ENCODE measurements at regions not wholly inside any gene's neighbourhood (a gene's known extent, or its start where the extent isn't known, plus 50 kb on each side); places are given as distances from the start of the nearest gene placed in this dataset.

GRCh38 chr3:90145094-90145860, 1037.9 kb downstream of the EPHA3 start:
- TF ChIP-seq YY1 (IDR thresholded peaks at IDR 0.05) (no peak), HNF4G (IDR thresholded peaks at IDR 0.05) (no peak), HNF4A (conservative IDR thresholded peaks at IDR 0.05) (no peak), MAX (IDR thresholded peaks at IDR 0.05) (no peak), CTCF (IDR thresholded peaks at IDR 0.05; ENCODE audit: low read depth, low read length, missing input control) (no peak), RXRA (IDR thresholded peaks at IDR 0.05) (no peak), REST (IDR thresholded peaks at IDR 0.05) (no peak), TAF1 (conservative IDR thresholded peaks at IDR 0.05) (no peak), NR2F2 (IDR thresholded peaks at IDR 0.05) (no peak)
- no peak overlapping the region for H3K9ac ChIP-seq (ENCODE audit: low read depth in 1 of 2, low read length in 2 of 2)
- no peak overlapping the region for H3K4me3 ChIP-seq (ENCODE audit: low read depth in 1 of 3, low read length in 3 of 3)
- no peak overlapping the region for H3K27ac ChIP-seq (ENCODE audit: low read depth in 1 of 2, low read length in 2 of 2)
- H3K27me3 ChIP-seq (ENCODE audit: control insufficient read depth in 4 of 4, insufficient read depth in 4 of 4, low read length in 3 of 4) = no peaks in the 10 kb centered on the region
- no peaks in the 10 kb centered on the region for H3K4me1 ChIP-seq (ENCODE audit: control insufficient read depth in 4 of 4, insufficient read depth in 4 of 4, low read length in 3 of 4)
- WGBS = 54% methylated on average over 4 of the region's 4 CpGs
- DNase-seq (ENCODE audit: low spot score) = no peak
- no peaks in the 10 kb centered on the region for H3K9me3 ChIP-seq (ENCODE audit: control insufficient read depth in 4 of 4, low read length in 3 of 4)
- no peaks in the 10 kb centered on the region for H3K36me3 ChIP-seq (ENCODE audit: control insufficient read depth in 4 of 4, insufficient read depth in 3 of 4, low read depth in 1 of 4, low read length in 3 of 4)

- H3K9ac ChIP-seq (ENCODE audit: low read depth in 1 of 2, low read length in 2 of 2) = no peak overlapping the region
- no peak overlapping the region for H3K27ac ChIP-seq (ENCODE audit: low read depth in 1 of 2, low read length in 2 of 2)
- H3K9me3 ChIP-seq (ENCODE audit: control insufficient read depth in 4 of 4, low read length in 3 of 4) = no peaks in the 10 kb centered on the region
- DNase-seq (ENCODE audit: low spot score) = no peak
- H3K4me3 ChIP-seq (ENCODE audit: low read depth in 1 of 3, low read length in 3 of 3) = no peak overlapping the region
- H3K4me1 ChIP-seq (ENCODE audit: control insufficient read depth in 4 of 4, insufficient read depth in 4 of 4, low read length in 3 of 4) = no peaks in the 10 kb centered on the region
- no peaks in the 10 kb centered on the region for H3K27me3 ChIP-seq (ENCODE audit: control insufficient read depth in 4 of 4, insufficient read depth in 4 of 4, low read length in 3 of 4)
- no peaks in the 10 kb centered on the region for H3K36me3 ChIP-seq (ENCODE audit: control insufficient read depth in 4 of 4, insufficient read depth in 3 of 4, low read depth in 1 of 4, low read length in 3 of 4)
- TF ChIP-seq SP1 (IDR thresholded peaks at IDR 0.05) (no peak), TAF1 (conservative IDR thresholded peaks at IDR 0.05) (no peak), RXRA (IDR thresholded peaks at IDR 0.05) (no peak), FOXA2 (IDR thresholded peaks at IDR 0.05) (no peak), EGR1 (IDR thresholded peaks at IDR 0.05; ENCODE audit: low read depth in 2 of 2) (no peak), RAD21 (IDR thresholded peaks at IDR 0.05) (no peak), NR2F2 (IDR thresholded peaks at IDR 0.05) (no peak), CTCF (IDR thresholded peaks at IDR 0.05; ENCODE audit: low read depth, low read length, missing input control) (no peak), YY1 (IDR thresholded peaks at IDR 0.05) (no peak), GABPA (IDR thresholded peaks at IDR 0.05 in 1 of 2, conservative IDR thresholded peaks at IDR 0.05 in 1 of 2) (no peak), FOXA1 (IDR thresholded peaks at IDR 0.05) (no peak), MAX (IDR thresholded peaks at IDR 0.05) (no peak), REST (IDR thresholded peaks at IDR 0.05) (no peak), HNF4G (IDR thresholded peaks at IDR 0.05) (no peak), JUND (IDR thresholded peaks at IDR 0.05) (no peak)
- WGBS = 59% methylated on average over 2 of the region's 2 CpGs
Observed at GRCh38 chr3:90180096-90180495, 1072.7 kb downstream of the EPHA3 start.
